GM11168 (cell line): ENCODE measurements at regions not wholly inside any gene's neighbourhood (a gene's known extent, or its start where the extent isn't known, plus 50 kb on each side); places are given as distances from the start of the nearest gene placed in this dataset.

Experiments
- in situ Hi-C: fragments of 300-500 bp; cut with MboI; formaldehyde crosslinking; loops from one replicate; pipeline ENCODE4 v1.12.0; 2022; ENCODE audit warnings: low sequenced_read_pairs; ENCODE audit not compliant: unreplicated experiment

- in situ Hi-C loops, result no loop called here
Observed at GRCh38 chr3:7793786-7794185, 707.8 kb upstream of the LMCD1 start.

- in situ Hi-C loops, result no loop called here
Observed at GRCh38 chr3:7798276-7798675, 703.3 kb upstream of the LMCD1 start.

- in situ Hi-C loops, result no loop called here
Observed at GRCh38 chr3:7800006-7800780, 701.4 kb upstream of the LMCD1 start.

- in situ Hi-C loops, result no loop called here
Observed at GRCh38 chr3:7812490-7812889, 689.1 kb upstream of the LMCD1 start.

- in situ Hi-C loops, result no loop called here
Observed at GRCh38 chr3:7813365-7813764, 688.3 kb upstream of the LMCD1 start.

GRCh38 chr3:7817239-7817638 lies 684.4 kb upstream of the LMCD1 start:
- in situ Hi-C loops, result no loop called here

GRCh38 chr3:7820969-7821368 lies 680.7 kb upstream of the LMCD1 start:
- in situ Hi-C loops, result no loop called here

GRCh38 chr3:7821858-7822257 lies 679.8 kb upstream of the LMCD1 start:
- in situ Hi-C loops, result no loop called here

- in situ Hi-C loops, result no loop called here
Observed at GRCh38 chr3:7841451-7841850, 660.2 kb upstream of the LMCD1 start.

- in situ Hi-C loops, result no loop called here
Observed at GRCh38 chr3:7843441-7843840, 658.2 kb upstream of the LMCD1 start.

- in situ Hi-C loops, result no loop called here
Observed at GRCh38 chr3:7847021-7847420, 654.6 kb upstream of the LMCD1 start.

GRCh38 chr3:7847521-7847920 lies 654.1 kb upstream of the LMCD1 start:
- in situ Hi-C loops, result no loop called here

GRCh38 chr3:7854266-7854665 lies 647.4 kb upstream of the LMCD1 start:
- in situ Hi-C loops, result no loop called here

GRCh38 chr3:7854721-7855120 lies 646.9 kb upstream of the LMCD1 start:
- in situ Hi-C loops, result no loop called here

- in situ Hi-C loops, result no loop called here
Observed at GRCh38 chr3:7865611-7866010, 636.0 kb upstream of the LMCD1 start.

- in situ Hi-C loops, result no loop called here
Observed at GRCh38 chr3:7867587-7867986, 634.0 kb upstream of the LMCD1 start.

GRCh38 chr3:7871003-7871560 lies 630.5 kb upstream of the LMCD1 start:
- in situ Hi-C loops, result no loop called here

GRCh38 chr3:7874116-7874515 lies 627.5 kb upstream of the LMCD1 start:
- in situ Hi-C loops, result no loop called here

GRCh38 chr3:7875925-7876324 lies 625.7 kb upstream of the LMCD1 start:
- in situ Hi-C loops, result no loop called here

GRCh38 chr3:7876741-7877297 lies 624.8 kb upstream of the LMCD1 start:
- in situ Hi-C loops, result no loop called here

- in situ Hi-C loops, result no loop called here
Observed at GRCh38 chr3:7877312-7877711, 624.3 kb upstream of the LMCD1 start.

GRCh38 chr3:7879572-7879971 lies 622.1 kb upstream of the LMCD1 start:
- in situ Hi-C loops, result no loop called here
